RWPE2 (cell line): ENCODE measurements at regions not wholly inside any gene's neighbourhood (a gene's known extent, or its start where the extent isn't known, plus 50 kb on each side); places are given as distances from the start of the nearest gene placed in this dataset.

ENCODE experiments used
- ATAC-seq: fragments of 200-7000 bp; cut with Tn5 transposase; 3 replicates; pipeline ENCODE4 v1.9.1; 2021; ENCODE audit warnings: low read depth
- DNase-seq: peaks from one replicate; pipeline ENCODE4 v3.0.0-alpha.2; 2020; ENCODE audit warnings: low spot score
- H3K27ac ChIP-seq: fragments of 450-650 bp; 2 replicates; pipeline ENCODE4 v1.5.1; 2017; ENCODE audit warnings: mild to moderate bottlenecking; ENCODE audit not compliant: poor library complexity, severe bottlenecking
- H3K27me3 ChIP-seq: fragments of 250-450 bp; sonication (Bioruptor Pico); 2 replicates; pipeline ENCODE4 v1.5.1; 2021; ENCODE audit warnings: mild to moderate bottlenecking, moderate library complexity; ENCODE audit not compliant: insufficient read depth, poor library complexity, severe bottlenecking
- H3K36me3 ChIP-seq: fragments of 250-450 bp; sonication (Bioruptor Pico); 2 replicates; pipeline ENCODE4 v1.5.1; 2020; ENCODE audit warnings: low read depth, mild to moderate bottlenecking, moderate library complexity
- H3K4me1 ChIP-seq: fragments of 250-450 bp; sonication (Bioruptor Pico); 2 replicates; pipeline ENCODE4 v1.5.1; 2021; ENCODE audit warnings: mild to moderate bottlenecking, moderate library complexity; ENCODE audit not compliant: insufficient read depth, poor library complexity, severe bottlenecking
- H3K4me3 ChIP-seq: fragments of 250-450 bp; sonication (Bioruptor Pico); 2 replicates; pipeline ENCODE4 v1.5.1; 2021; ENCODE audit warnings: mild to moderate bottlenecking, moderate library complexity; ENCODE audit not compliant: severe bottlenecking
- H3K9me3 ChIP-seq: fragments of 250-450 bp; sonication (Bioruptor Pico); 2 replicates; pipeline ENCODE4 v1.5.1; 2021; ENCODE audit warnings: mild to moderate bottlenecking, moderate library complexity; ENCODE audit not compliant: severe bottlenecking
- CTCF ChIP-seq: fragments of 450-650 bp; IDR thresholded peaks from one replicate; pipeline ENCODE4 v1.5.1; 2017; ENCODE audit warnings: mild to moderate bottlenecking, moderate library complexity; ENCODE audit not compliant: poor library complexity, severe bottlenecking

GRCh38 chr13:111632906-111633305 lies 312.5 kb downstream of the TEX29 start:
- no peak overlapping the region for H3K4me3 ChIP-seq
- no peaks in the 10 kb centered on the region for H3K9me3 ChIP-seq
- DNase-seq (no peak), ATAC-seq (no peak; the same call in 2 of the 3 replicates)
- TF ChIP-seq CTCF, result no peak
- H3K27me3 ChIP-seq, result no peaks in the 10 kb centered on the region
- no peak overlapping the region for H3K27ac ChIP-seq
- H3K4me1 ChIP-seq, result no peaks in the 10 kb centered on the region
- H3K36me3 ChIP-seq, result no peaks in the 10 kb centered on the region

- Histone ChIP-seq H3K4me1 (no peaks in the 10 kb centered on the region), H3K4me3 (no peak overlapping the region), H3K9me3 (no peaks in the 10 kb centered on the region), H3K27me3 (no peaks in the 10 kb centered on the region), H3K27ac (no peak overlapping the region), H3K36me3 (no peaks in the 10 kb centered on the region)
- no peak for ATAC-seq
- no peak for DNase-seq
- no peak for TF ChIP-seq CTCF
Observed at GRCh38 chr13:111633401-111633800, 313.0 kb downstream of the TEX29 start.

- no peak for ATAC-seq
- Histone ChIP-seq H3K9me3 (no peaks in the 10 kb centered on the region), H3K36me3 (no peaks in the 10 kb centered on the region), H3K4me3 (no peak overlapping the region), H3K27ac (no peak overlapping the region), H3K27me3 (no peaks in the 10 kb centered on the region), H3K4me1 (no peaks in the 10 kb centered on the region)
- TF ChIP-seq CTCF, result no peak
- DNase-seq, result no peak
Observed at GRCh38 chr13:111634410-111634809, 314.0 kb downstream of the TEX29 start.

GRCh38 chr13:111636271-111636670 lies 315.8 kb downstream of the TEX29 start:
- ATAC-seq (no peak), DNase-seq (no peak)
- no peak for TF ChIP-seq CTCF
- H3K36me3 ChIP-seq, result no peaks in the 10 kb centered on the region
- H3K27ac ChIP-seq, result no peak overlapping the region
- no peak overlapping the region for H3K4me3 ChIP-seq
- no peaks in the 10 kb centered on the region for H3K9me3 ChIP-seq
- peaks cover 3% of the 10 kb centered on the region for H3K27me3 ChIP-seq
- no peaks in the 10 kb centered on the region for H3K4me1 ChIP-seq

GRCh38 chr13:111636804-111637203 lies 316.4 kb downstream of the TEX29 start:
- TF ChIP-seq CTCF, result no peak
- H3K9me3 ChIP-seq, result no peaks in the 10 kb centered on the region
- H3K27ac ChIP-seq, result no peak overlapping the region
- DNase-seq (no peak), ATAC-seq (no peak)
- H3K27me3 ChIP-seq, result peaks cover 3% of the 10 kb centered on the region
- no peaks in the 10 kb centered on the region for H3K36me3 ChIP-seq
- no peak overlapping the region for H3K4me3 ChIP-seq
- no peaks in the 10 kb centered on the region for H3K4me1 ChIP-seq
